ENCODE measurements at regions not wholly inside any gene's neighbourhood (a gene's known extent, or its start where the extent isn't known, plus 50 kb on each side); places are given as distances from the start of the nearest gene placed in this dataset.
A peak's percentile ranks its signal among the peaks of the same experiment; 100 is the strongest.

DNA sequence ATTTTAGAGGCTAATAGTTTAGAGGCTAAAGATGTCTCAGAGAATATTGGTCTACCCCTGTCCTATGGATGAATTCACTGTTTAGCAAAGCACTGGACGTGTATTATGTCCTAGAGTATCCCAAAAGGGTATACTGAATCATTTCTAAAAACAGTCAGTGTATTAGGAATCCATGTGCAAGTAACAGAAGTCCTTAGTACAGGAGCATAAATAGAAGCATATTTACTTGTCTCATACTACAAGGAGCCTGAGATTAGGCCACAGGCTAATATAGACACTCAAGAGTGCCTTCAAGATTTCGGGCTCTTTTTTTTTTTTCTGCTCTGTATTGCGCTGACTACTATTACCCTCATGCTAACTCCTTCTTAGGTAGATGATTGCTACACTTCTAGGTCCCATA is 518.9 kb downstream of the USP25 start:
- DNase-seq (no peak), ATAC-seq (no peak)
- intact Hi-C loops (cut with micrococcal nuclease), result no loop called here

DNA sequence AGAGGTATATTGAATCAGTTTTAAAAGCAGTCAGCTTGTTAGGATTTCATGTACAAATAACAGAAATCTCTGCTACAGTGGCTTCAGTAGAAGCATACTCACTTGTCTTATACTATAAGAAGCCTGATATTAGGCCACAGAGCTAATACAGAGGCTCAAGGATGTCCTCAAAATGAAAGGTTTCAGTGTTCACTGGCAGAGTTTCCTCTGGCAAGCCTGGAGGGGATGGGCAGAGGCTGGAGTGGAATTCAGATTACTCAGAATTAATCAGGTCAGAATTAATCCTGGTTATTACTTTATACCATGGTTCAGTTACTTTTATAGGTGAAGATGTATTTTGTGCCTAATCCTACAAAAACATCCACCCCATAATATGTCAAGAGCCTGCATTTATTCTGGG is 520.5 kb downstream of the USP25 start:
- DNase-seq (no peak), ATAC-seq (no peak)
- intact Hi-C loops (cut with micrococcal nuclease), result no loop called here

DNA sequence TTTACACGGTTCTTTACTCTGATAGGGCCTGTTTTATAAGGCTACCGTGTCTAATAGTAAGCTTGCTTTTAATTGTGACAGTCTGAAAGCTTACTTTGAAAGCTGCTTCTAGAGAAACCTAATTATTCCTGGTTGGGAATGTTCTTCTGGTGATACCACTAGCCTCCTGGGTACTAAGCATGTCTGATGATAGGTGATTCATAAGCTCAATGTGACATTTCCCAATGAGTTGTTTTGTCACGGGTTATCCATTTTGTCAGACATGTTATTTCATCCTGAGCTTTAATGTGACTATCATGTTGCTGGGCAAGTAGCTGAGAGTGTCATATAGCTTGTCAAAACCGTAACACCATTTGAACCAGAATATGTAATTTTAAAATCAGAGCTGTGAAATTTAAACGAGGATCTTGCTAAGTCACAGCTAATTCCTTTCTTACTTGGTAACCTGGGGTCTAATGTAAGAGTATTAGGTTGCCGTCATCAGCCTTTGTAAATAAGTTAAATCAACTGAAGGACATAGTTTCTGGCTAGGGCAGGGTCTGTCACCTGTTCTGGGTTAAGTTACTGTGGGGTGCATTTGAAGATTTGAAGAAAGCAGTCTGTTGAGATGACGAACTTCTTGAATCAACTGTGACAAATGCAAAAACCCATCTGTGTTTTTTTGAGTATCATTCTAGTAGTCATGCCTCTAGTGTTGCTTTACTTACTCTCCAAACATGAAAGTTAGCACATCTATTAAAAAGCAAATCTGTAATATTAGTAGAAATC is 529.2 kb downstream of the USP25 start:
- intact Hi-C loops (cut with micrococcal nuclease), result no loop called here
- ATAC-seq, result no peak

DNA sequence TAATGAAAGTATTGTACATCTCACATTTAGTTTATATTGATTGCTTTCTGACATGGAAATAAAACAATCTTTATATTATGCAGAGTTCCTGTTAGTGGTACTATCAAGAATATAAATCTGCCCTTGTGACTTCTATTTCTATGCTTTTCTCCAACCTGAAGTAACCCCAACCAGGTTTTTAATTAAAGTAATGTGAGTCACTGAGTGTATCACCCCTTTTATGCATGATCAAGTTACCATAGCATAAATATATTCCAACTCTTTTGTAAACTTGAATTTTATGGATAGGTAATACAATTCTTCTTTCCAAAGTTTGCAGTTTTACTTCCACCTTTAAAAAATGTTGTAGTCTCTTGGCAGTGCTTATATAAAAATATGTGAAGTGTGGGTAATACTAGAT is 532.3 kb downstream of the USP25 start:
- DNase-seq (no peak), ATAC-seq (no peak)
- intact Hi-C loops (cut with micrococcal nuclease), result no loop called here

More for the DNA sequence above, 529.2 kb downstream of the USP25 start:
- no peak for DNase-seq

DNA sequence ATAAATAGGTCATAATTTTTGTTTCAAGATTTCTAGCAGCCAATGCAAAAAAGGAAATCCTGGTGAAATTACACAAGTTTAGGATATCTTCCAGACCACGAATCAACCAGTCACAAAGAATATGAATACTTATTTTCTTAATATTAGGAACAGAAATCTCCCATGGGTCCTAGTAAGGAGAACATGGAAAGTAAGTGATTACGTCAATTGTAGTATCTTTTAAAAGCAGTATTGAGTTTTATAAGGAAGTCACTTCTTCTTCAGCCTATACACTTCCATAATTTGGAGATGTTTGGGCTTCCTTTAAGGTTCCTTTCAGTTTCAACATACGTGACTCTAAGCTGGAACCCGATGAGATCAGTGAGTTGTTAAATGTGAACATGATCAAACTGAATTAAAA is 534.5 kb downstream of the USP25 start:
- DNase-seq (no peak), ATAC-seq (peak; percentile 67)
- intact Hi-C loops (cut with micrococcal nuclease), result no loop called here

DNA sequence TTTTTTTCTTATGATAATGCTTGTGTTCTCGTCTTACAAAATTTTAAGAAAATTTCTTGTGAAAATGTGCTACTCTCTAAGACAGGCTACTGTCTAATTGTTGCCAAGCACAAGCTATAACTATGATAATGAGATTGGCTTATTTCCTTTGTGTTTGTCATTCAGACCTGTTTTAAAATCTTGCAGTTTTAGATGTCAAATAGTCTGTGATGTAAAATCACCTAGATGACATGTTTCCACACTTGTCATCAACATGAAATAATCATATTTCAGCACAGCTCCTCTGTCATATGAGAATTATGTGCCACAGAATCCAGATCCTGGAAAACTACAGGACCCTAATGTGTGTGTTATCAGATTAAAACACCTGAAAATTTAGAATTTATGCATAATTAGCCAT is 539.7 kb downstream of the USP25 start:
- intact Hi-C loops (cut with micrococcal nuclease), result no loop called here
- no peak for ATAC-seq
- DNase-seq, result no peak

DNA sequence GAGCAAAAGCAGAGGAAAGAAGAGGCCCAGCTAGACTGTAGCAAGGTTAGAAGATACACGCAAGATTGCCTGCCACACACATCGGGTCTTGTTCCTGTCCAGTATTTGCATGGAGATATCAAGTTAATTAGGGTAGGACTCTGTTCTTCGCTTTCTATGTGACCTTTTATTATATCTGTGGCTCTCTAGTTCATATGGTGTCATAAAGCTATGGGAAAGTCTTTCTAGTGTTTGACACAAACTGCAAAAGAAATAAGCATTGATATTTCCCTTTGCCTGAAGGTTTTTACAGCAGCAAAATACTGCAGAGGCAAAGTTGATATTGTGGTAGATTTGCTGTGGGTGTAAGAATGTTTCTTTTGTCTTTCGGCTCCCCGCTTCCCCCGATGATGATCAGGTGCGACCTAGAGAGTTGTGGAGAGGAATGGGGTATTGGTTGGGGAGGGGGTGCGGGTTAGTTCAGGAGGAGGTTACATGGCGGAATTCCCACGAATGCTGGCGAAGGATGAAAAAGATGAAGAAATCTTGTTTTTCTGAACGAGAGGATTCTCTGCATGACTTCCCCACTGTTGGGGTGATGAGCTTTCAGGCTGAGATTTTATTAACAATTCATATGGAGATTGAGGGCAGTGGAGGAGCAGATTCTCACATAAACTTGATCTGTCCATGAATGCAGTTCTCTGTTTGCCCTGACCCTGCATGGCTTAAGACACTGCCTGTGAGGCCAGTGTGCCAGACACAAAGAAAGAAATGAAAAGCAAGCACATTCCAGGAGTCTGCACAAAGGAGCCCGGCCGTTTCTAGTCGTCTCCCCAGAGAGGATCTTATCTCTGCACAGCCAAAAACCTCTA is 550.2 kb downstream of the USP25 start:
- intact Hi-C loops (cut with micrococcal nuclease), result no loop called here
- DNase-seq, result peak; percentile 35
- ATAC-seq, result peak; percentile 92

DNA sequence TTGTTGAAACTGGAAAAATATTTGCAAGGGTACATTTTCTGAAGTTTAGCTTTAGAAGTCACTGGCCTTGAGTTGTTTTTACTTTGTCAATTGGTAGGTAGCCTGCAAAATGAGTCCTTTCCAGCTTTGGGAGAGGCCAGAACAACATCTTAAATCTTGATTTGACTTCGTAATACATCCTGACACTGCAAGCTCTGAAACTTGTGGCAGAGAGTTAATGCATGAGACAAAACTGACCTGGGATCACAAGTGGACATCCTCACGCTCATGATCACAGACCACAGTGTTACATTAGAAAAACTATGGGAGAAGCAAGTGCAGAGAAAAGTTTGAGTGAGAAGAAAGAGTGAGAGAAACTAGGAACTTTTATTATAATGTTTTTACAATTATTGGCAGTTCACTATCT is 550.9 kb downstream of the USP25 start:
- intact Hi-C loops (cut with micrococcal nuclease), result no loop called here
- ATAC-seq (peak; percentile 49), DNase-seq (no peak)

DNA sequence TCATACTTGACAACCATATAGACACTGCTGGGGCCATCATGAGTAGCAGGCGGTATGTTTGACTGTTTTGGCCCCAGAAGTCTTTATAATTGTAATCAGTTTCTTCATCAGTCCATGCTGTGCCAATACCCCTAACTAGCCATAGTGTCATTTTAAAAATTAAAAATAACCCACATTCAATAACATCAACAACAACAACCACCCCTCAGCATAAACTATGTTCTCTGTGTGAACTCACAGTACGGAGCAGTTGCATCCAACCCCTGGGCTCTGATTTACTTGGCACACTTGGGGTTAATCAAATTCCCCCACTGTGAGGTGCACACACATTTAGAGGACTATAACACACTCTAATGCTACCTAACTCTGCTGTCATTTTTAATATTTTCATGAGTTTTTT is 553.7 kb downstream of the USP25 start:
- ATAC-seq (no peak), DNase-seq (no peak)
- intact Hi-C loops (cut with micrococcal nuclease), result no loop called here

DNA sequence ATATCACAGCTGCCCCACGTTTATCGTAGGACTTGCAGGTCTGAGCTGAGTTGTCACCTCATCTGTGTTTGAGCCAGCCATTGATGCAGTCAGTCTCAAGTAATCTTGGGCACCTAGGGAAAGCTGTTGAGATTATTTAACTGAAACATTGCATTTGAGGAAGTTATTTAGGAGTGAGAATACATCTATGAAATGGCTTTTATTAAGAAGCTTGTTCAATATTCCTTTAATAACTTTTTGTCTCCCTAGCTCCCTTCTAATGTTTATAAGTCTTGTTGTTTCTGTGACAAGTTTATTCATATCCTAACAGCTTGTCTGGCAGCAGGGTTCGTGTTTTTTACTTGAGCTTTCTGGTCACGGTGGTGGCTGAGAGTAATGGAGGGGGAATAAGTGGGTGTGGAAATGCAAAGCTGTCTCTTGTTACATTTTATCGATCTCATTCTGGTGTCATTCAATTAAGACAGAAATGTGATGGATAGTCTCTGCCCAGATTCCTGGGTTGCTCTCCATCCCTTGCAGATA is 555.9 kb downstream of the USP25 start:
- intact Hi-C loops (cut with micrococcal nuclease), result no loop called here
- ATAC-seq, result no peak
- DNase-seq, result no peak

DNA sequence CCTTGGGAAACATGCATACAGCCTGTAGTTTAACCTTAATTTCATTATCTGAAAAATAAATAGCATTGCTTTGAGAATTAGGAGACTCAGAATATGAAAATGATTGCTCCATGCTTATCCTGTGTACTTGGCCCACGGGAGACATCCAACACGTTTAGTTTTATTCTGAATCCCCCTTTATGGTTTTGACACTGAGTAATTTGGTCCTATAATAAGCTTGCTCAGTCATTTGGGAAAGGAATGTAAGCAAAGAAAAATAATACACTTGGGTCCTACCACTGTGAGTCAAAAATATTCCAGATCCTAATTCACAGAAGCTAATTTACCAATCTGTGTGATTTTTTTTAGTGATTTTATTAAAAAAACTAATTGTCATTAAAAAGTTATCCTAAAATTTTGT is 557.3 kb downstream of the USP25 start:
- intact Hi-C loops (cut with micrococcal nuclease), result no loop called here
- ATAC-seq (no peak), DNase-seq (no peak)

DNA sequence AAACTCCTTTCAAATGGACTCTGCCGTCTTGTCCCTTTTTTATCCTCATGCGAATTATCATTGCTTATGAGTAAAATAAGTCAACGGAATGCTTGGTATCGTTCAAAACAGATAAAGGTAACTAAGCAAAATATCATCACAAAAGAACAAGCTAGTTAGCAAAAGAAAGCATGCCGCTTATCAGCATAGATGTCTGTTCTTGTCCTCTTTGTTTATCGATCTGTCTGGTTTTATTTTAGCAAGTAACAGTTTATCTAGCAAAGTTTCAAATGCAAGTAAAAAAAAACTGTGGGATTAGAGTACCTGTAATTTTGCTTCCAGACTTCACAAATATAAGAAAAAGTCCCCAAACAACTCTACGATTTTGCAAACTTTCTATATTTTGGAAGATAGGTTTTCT is 561.5 kb downstream of the USP25 start:
- DNase-seq (no peak), ATAC-seq (no peak)
- intact Hi-C loops (cut with micrococcal nuclease), result no loop called here

DNA sequence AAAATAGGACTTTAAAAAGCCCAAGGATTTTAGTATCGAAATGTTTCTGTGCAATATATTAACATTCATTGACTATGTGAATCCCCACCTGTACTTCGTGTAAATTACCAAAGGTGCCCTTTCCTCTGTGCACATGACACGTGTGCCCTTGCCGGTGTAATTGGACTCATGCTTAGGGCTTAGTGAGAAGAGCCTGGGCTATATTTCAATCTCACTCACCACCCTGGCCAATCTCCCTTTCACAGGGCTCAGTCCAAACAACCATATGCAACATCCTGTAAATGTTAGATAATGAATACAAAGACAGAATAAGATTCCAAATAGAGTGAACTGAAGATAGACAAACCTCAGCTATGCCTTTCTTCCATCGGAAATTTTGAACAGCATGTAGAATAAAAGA is 564.3 kb downstream of the USP25 start:
- peak; percentile 82 for ATAC-seq
- DNase-seq, result no peak
- intact Hi-C loops (cut with micrococcal nuclease), result no loop called here

DNA sequence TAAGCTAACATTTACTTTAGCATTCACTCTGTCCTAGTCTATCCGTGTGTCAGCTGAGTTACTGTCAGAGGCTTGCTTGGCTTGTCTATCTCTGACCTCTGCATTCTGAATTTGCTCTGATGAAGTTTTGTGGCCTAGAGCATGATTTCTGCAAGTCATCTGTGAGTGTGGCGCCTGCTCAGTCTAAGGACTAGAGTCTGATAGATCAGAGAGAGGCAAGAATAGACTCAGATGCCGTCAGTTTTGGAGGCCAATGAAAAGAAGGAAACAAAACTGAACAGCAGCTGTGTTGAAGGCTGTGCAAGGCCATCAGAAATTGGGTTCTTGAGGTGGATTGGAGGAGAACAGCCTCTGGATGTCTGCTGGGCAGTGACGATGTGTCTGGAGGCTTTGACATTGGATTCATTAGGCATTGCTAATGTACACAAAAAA is 573.1 kb downstream of the USP25 start:
- DNase-seq, result peak; percentile 35
- ATAC-seq, result peak; percentile 93
- intact Hi-C loops (cut with micrococcal nuclease), result no loop called here

DNA sequence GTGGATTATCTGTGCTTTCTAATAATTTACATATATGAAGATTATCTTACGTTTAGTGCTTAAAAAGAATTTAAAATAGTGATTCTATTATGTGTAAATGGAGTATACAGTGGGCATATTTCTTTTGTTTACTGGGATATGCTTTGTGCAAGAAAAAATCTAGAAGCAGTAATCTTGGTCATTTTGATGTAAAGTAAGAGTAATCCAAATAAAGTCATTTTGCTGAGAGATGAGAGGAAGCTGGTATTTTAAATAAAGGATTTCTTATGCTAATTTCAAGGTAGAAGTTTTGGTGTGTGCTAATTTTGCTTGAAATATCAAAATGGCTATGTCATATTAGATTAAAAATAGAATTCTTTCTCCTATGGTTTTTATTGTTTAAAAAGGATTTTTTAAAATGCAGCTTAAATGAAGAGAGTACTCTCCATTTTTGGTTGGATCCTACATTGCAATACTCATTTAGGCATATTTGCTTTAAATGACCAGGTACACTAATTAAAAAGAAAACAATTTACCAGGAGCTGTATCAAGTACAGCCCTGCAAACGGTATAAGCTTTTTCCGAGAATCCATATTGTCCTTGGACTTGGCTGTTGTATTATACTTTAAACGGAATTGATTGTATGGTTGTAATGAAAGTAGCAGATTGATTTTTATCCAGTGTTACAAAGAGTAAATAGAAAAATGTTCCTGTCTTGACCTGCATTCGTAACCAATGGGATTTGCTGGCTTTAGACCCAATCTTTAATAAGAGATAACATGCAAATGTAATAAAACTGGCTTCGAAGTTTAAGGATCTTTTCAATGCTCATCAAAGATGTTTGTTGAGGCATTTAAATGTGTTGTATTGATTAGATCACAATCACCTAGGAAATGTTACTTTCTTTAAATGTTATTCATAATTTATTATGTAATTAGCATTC is 574.7 kb downstream of the USP25 start:
- ATAC-seq (no peak), DNase-seq (no peak)
- intact Hi-C loops (cut with micrococcal nuclease), result no loop called here

DNA sequence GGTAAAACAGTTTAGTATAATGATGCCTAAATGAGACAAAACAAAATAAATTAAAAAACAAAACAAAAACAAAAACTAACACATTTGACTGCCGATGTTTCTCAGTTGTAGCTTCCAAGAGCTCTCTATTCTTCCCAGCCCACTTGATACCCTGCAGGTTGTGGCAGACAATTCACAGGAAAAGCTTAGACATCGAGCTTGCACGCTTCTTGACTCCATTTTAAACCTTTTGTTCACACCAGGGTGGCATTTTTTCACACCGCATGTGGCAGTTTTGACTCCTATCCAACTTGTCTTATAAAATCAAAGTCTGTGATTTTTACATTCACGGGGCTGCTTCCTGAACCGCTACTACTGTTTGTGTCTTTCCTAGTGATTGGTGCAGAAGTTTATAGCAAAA is 575.9 kb downstream of the USP25 start:
- no peak for DNase-seq
- ATAC-seq, result no peak

DNA sequence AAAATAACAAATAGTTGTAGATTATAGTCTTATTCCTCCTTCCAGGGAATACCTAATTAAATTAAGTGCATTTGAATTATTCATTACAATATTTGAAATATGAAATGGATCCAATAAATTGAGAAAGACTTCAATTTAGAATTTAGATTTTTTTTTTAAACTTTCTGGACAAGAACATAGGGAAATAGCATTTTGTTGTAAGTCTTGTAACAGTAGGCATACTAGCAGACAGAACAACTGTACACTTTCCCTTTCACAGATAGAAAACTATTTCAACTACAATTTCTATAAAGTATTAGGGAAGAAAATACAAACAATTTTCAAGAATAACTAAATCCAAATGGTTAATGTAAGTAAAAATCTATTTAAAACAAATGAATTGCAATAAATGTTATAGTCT is 577.5 kb downstream of the USP25 start:
- DNase-seq (no peak), ATAC-seq (no peak)
- intact Hi-C loops (cut with micrococcal nuclease), result no loop called here

More for the DNA sequence above, 575.9 kb downstream of the USP25 start:
- intact Hi-C loops (cut with micrococcal nuclease), result no loop called here

DNA sequence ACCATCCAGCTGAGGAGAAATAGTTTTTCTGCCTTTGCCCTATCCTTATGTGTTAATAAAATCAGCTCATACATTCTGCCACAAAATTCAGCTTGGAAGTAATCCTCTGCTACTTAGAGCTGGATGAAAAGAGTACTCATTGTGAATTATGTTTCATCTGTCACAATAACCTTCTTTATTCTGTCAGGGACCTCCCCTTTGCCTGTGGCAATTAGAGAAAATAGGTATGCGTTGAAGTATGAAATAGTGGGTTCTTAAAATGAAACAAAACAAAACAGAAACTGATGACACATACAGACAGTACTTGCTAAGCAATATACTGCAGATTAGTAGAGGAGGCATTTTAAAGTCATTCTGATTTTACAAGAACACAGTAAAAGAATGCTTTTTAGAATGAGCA is 578.5 kb downstream of the USP25 start:
- ATAC-seq, result peak; percentile 30

DNA sequence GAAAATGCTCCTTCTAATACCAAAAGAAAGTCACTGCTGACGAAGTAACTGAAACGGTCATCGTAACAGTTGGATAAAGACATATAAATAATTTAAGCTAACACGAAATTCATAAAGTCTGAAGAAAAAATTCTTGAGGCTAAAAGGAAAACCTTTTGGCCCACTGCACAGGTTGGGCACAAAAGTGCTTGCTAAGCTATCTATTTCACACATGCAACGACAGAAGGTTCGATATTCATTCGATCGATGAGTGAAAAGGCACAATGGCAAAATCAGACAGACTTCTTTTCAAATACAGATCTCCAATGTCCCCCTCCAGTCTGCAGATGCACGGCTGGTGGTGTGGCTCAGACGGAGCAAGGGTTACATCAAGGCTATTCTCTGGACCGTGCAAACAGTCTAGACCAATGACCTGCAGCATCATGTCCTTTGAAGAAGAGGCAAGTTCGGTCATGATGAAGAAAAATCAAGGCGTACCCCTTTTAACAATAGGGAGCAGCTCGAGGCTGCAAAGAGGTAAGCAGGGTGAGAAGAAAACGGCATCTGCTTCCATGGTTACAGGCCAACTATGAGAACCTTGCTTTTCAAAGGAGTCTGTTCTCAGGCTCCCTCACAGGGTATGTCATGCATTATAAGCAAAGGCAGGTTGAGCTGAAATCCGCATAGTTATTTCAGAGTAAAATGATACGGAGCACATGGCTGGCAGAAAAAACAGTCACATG is 579.6 kb downstream of the USP25 start:
- no peak for DNase-seq
- intact Hi-C loops (cut with micrococcal nuclease), result no loop called here
- no peak for ATAC-seq

More for the DNA sequence above, 578.5 kb downstream of the USP25 start:
- intact Hi-C loops (cut with micrococcal nuclease), result no loop called here
- DNase-seq, result no peak

Measured in left ventricle myocardium superior (tissue), 1 donor.